Astrocyte (in vitro differentiated cells and primary cell): ENCODE measurements at regions not wholly inside any gene's neighbourhood (a gene's known extent, or its start where the extent isn't known, plus 50 kb on each side); places are given as distances from the start of the nearest gene placed in this dataset.

ENCODE experiments used
- DNase-seq: peaks from one replicate; pipeline ENCODE4 v3.0.0-alpha.2; 2010; ENCODE audit warnings: low read depth
- FAIRE-seq: peaks from 2 replicates; lab custom pipeline; 2011; peaks lifted over from hg19 to GRCh38; lab: Jason Lieb, UNC
- H2AFZ ChIP-seq: 2 replicates; pipeline ENCODE4 v1.6.0; 2012; ENCODE audit warnings: low read depth, low read length, inconsistent platforms
- H3K27ac ChIP-seq: 2 replicates; pipeline ENCODE4 v1.5.1; 2011; ENCODE audit warnings: low read depth, low read length, inconsistent platforms
- H3K27me3 ChIP-seq: 2 replicates; pipeline ENCODE4 v1.6.0; 2011; ENCODE audit warnings: low read length, inconsistent platforms; ENCODE audit not compliant: insufficient read depth
- H3K36me3 ChIP-seq: 2 replicates; pipeline ENCODE4 v1.5.1; 2011; ENCODE audit warnings: low read length, inconsistent platforms; ENCODE audit not compliant: insufficient read depth
- H3K4me1 ChIP-seq: 2 replicates; pipeline ENCODE4 v1.5.1; 2011; ENCODE audit warnings: low read length, inconsistent platforms; ENCODE audit not compliant: insufficient read depth
- H3K4me2 ChIP-seq: 2 replicates; pipeline ENCODE4 v1.6.0; 2012; ENCODE audit warnings: low read length, inconsistent platforms
- H3K4me3 ChIP-seq: 2 replicates; pipeline ENCODE4 v1.5.1; 2011; ENCODE audit warnings: low read depth, mild to moderate bottlenecking, low read length, inconsistent platforms; ENCODE audit not compliant: insufficient read depth
- H3K79me2 ChIP-seq: 2 replicates; pipeline ENCODE4 v1.6.0; 2012; ENCODE audit warnings: mild to moderate bottlenecking, low read length, inconsistent platforms; ENCODE audit not compliant: insufficient read depth
- H3K9ac ChIP-seq: 2 replicates; pipeline ENCODE4 v1.6.0; 2012; ENCODE audit warnings: mild to moderate bottlenecking, low read length, inconsistent platforms
- H3K9me3 ChIP-seq: 2 replicates; pipeline ENCODE4 v1.5.1; 2012; ENCODE audit warnings: low read depth, mild to moderate bottlenecking, low read length, inconsistent platforms; ENCODE audit not compliant: insufficient read depth
- H4K20me1 ChIP-seq: 2 replicates; pipeline ENCODE4 v1.6.0; 2012; ENCODE audit warnings: low read length, inconsistent platforms; ENCODE audit not compliant: insufficient read depth
- H3K27ac Mint-ChIP-seq: one replicate; pipeline ENCODE4 v1.8.0; 2021; ENCODE audit warnings: mild to moderate bottlenecking, mixed read lengths; ENCODE audit not compliant: unreplicated experiment
- H3K27me3 Mint-ChIP-seq: one replicate; pipeline ENCODE4 v1.8.0; 2021; ENCODE audit warnings: low read depth, mixed read lengths; ENCODE audit not compliant: unreplicated experiment
- H3K36me3 Mint-ChIP-seq: one replicate; pipeline ENCODE4 v1.8.0; 2021; ENCODE audit warnings: low read depth, mixed read lengths; ENCODE audit not compliant: unreplicated experiment
- H3K4me1 Mint-ChIP-seq: one replicate; pipeline ENCODE4 v1.8.0; 2021; ENCODE audit warnings: low read depth, mixed read lengths; ENCODE audit not compliant: unreplicated experiment
- H3K4me3 Mint-ChIP-seq: one replicate; pipeline ENCODE4 v1.8.0; 2021; ENCODE audit warnings: mild to moderate bottlenecking, moderate library complexity, mixed read lengths; ENCODE audit not compliant: unreplicated experiment
- H3K9me3 Mint-ChIP-seq: one replicate; pipeline ENCODE4 v1.8.0; 2021; ENCODE audit warnings: mild to moderate bottlenecking, mixed read lengths; ENCODE audit not compliant: unreplicated experiment
- EZH2 ChIP-seq: IDR thresholded peaks from 2 replicates; pipeline ENCODE4 v1.6.1; 2012; ENCODE audit warnings: mild to moderate bottlenecking, low read length, inconsistent platforms; ENCODE audit not compliant: insufficient read depth
- TF ChIP-seq, protein P1 (sequence below): IDR thresholded peaks from 2 replicates; pipeline ENCODE4 v1.5.1; 2011; ENCODE audit warnings: low read depth, mild to moderate bottlenecking, inconsistent platforms, low read length, moderate library complexity; ENCODE audit not compliant: insufficient read depth

GRCh38 chr3:1632128-1632527, 466.5 kb upstream of the CNTN4 start:
- H3K9ac ChIP-seq, result no peak overlapping the region
- Mint-ChIP-seq H3K4me1 (no peaks in the 10 kb centered on the region), H3K27ac (no peak overlapping the region), H3K27me3 (no peaks in the 10 kb centered on the region), H3K4me3 (no peak overlapping the region), H3K36me3 (no peaks in the 10 kb centered on the region), H3K9me3 (peaks cover 1% of the 10 kb centered on the region)
- no peak overlapping the region for H3K27ac ChIP-seq
- TF ChIP-seq EZH2, result no peak
- TF ChIP-seq, protein P1, sequence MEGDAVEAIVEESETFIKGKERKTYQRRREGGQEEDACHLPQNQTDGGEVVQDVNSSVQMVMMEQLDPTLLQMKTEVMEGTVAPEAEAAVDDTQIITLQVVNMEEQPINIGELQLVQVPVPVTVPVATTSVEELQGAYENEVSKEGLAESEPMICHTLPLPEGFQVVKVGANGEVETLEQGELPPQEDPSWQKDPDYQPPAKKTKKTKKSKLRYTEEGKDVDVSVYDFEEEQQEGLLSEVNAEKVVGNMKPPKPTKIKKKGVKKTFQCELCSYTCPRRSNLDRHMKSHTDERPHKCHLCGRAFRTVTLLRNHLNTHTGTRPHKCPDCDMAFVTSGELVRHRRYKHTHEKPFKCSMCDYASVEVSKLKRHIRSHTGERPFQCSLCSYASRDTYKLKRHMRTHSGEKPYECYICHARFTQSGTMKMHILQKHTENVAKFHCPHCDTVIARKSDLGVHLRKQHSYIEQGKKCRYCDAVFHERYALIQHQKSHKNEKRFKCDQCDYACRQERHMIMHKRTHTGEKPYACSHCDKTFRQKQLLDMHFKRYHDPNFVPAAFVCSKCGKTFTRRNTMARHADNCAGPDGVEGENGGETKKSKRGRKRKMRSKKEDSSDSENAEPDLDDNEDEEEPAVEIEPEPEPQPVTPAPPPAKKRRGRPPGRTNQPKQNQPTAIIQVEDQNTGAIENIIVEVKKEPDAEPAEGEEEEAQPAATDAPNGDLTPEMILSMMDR, result no peak
- no peak overlapping the region for H2AFZ ChIP-seq
- no peaks in the 10 kb centered on the region for H4K20me1 ChIP-seq
- no peak overlapping the region for H3K4me2 ChIP-seq
- H3K4me3 ChIP-seq, result no peak overlapping the region
- FAIRE-seq (no peak), DNase-seq (no peak)
- H3K79me2 ChIP-seq, result no peaks in the 10 kb centered on the region
- no peaks in the 10 kb centered on the region for H3K36me3 ChIP-seq
- no peaks in the 10 kb centered on the region for H3K9me3 ChIP-seq
- no peaks in the 10 kb centered on the region for H3K27me3 ChIP-seq
- H3K4me1 ChIP-seq, result no peaks in the 10 kb centered on the region

DNA sequence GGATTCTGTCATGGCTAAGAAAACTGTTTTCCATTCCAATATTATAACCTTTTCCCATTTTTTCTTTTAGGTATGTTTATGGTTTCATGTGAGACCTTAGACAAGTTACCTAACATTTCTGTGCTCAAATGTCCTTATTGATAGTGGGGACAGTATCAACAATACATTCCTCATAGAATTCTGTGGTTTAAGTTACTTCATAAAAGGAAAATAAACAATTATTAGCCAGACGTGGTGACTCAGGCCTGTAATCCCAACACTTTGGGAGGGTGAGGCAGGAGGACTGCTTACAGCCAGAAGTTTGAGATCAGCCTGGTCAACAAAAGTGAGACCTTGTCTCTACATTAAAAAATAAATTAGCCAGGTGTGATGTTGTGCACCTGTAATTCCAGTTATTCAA, 436.8 kb upstream of the CNTN4 start:
- Histone ChIP-seq H3K27ac (no peak overlapping the region), H3K4me2 (no peak overlapping the region), H3K36me3 (no peaks in the 10 kb centered on the region), H3K9ac (no peak overlapping the region), H3K9me3 (no peaks in the 10 kb centered on the region), H3K79me2 (no peaks in the 10 kb centered on the region), H2AFZ (no peak overlapping the region), H3K4me3 (no peak overlapping the region), H3K27me3 (no peaks in the 10 kb centered on the region), H4K20me1 (no peaks in the 10 kb centered on the region), H3K4me1 (no peaks in the 10 kb centered on the region)
- Mint-ChIP-seq H3K27me3 (no peaks in the 10 kb centered on the region), H3K36me3 (no peaks in the 10 kb centered on the region), H3K9me3 (no peaks in the 10 kb centered on the region), H3K4me1 (no peaks in the 10 kb centered on the region), H3K27ac (no peak overlapping the region), H3K4me3 (no peak overlapping the region)
- DNase-seq (no peak), FAIRE-seq (no peak)
- TF ChIP-seq, protein P1, result no peak

GRCh38 chr3:1664266-1664665, 434.4 kb upstream of the CNTN4 start:
- Histone ChIP-seq H2AFZ (no peak overlapping the region), H3K36me3 (no peaks in the 10 kb centered on the region), H3K9me3 (no peaks in the 10 kb centered on the region), H3K4me2 (no peak overlapping the region), H3K9ac (no peak overlapping the region), H4K20me1 (no peaks in the 10 kb centered on the region), H3K27me3 (no peaks in the 10 kb centered on the region), H3K4me1 (no peaks in the 10 kb centered on the region), H3K4me3 (no peak overlapping the region), H3K79me2 (no peaks in the 10 kb centered on the region), H3K27ac (no peak overlapping the region)
- Mint-ChIP-seq H3K36me3 (no peaks in the 10 kb centered on the region), H3K9me3 (no peaks in the 10 kb centered on the region), H3K27me3 (no peaks in the 10 kb centered on the region), H3K27ac (no peak overlapping the region), H3K4me1 (no peaks in the 10 kb centered on the region), H3K4me3 (no peak overlapping the region)
- TF ChIP-seq, protein P1, result no peak
- TF ChIP-seq EZH2, result no peak
- DNase-seq, result no peak
- FAIRE-seq, result no peak
